Left kidney (tissue), 1 donor: ENCODE measurements at regions not wholly inside any gene's neighbourhood (a gene's known extent, or its start where the extent isn't known, plus 50 kb on each side); places are given as distances from the start of the nearest gene placed in this dataset.

Source experiments
- DNase-seq: peaks from one replicate; pipeline ENCODE4 v3.0.0-alpha.2; 2013

DNA sequence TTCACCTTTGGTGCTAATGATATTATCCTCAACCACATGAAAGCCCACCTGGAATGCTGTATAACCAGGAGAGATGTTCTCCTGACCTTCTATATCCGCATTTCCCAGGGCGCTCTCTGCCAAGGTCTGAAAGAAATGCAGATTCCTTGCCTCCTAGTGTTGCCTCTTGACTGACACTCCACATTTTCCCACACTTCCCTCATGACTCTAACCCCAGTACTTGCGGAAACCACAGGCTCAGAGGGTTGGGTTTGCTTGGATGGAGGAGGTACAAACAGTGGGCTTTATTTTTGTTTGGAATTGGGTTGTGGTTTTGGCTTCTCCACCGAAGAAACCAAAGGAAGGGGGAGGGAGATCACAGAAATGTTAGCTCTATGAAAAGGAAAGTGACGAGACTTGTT, 222.9 kb upstream of the CELF2 start:
- DNase-seq = no peak

DNA sequence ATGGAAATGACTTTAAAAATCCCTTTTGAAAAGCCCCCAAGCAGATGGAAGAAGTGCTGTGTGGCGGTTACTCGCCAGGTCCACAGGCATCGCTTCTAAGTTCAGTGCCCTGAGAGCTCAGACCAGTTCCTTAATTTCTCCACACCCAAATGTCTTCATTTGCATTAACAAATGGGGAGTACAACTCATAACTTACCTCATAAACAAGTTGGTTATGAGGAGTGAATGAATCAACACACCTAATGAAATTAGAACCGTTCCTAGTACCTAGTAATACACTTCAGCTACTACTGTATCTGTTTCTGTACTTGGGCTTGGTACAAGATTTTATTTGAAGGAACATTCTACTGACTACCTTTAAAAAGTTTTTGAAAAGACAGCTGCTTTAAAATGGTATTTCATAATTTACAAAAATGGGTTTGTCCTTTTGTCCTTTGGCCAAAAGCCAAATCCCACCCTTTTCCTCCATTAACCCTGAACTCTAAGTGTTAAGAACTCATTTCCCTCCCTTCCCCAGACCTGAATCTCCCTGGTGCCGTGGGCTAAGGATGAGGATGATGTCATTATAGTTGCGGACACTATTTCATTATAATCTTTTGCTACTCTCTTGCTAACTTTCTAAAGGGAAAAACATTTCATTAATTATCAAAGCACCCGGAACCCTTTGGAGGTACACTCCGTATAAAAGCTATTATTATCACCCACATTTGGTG, 221.5 kb upstream of the CELF2 start:
- DNase-seq = no peak

DNA sequence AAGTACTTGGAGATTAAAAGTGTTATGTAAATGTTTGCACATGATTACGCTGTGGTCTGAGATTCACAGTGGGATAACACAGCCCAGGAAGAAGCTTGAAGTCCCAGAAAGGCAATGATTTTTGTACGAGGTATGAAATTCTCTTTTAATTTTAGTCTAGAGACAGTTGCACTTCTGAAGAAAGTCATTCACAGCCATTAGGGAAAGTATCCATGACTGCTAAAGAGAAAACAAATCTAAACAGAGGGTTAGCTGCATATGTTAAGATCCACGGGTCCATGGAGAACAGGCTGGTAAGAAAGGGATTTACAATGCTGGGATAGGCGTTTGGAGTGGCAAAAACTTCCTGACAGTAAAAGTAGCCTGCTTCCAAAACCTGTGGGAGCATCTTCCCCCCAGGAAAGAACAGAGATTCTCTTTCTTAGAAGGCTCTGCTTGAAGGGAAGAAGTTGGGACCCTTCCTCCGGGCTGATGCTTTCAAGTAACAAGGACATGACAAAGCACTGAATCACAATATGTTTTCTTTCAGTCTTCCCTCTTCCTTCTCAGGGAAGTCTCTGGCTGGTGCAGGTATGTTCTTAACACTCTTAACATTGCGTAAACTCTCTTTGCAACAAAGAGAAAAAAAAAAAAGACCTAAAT, 220.8 kb upstream of the CELF2 start:
- no peak for DNase-seq

DNA sequence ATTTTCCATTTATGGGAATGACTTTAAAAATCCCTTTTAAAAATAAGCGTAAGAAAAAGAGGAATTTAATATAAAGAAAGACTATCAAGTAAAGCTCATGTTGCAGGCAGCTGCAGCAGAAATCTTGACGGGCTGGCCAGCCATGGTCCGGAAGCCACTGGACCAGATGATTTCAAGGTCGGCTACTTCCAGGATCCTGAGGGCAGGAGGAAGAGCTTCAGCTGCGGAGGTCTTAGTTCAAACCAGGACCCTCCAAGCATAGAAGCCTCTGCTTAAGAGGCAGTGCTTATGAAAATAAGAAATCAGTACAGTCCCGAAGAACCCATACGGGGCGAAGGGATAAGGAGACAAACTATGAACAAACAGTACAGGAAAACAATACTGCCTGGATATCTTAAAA, 220.2 kb upstream of the CELF2 start:
- DNase-seq = no peak

DNA sequence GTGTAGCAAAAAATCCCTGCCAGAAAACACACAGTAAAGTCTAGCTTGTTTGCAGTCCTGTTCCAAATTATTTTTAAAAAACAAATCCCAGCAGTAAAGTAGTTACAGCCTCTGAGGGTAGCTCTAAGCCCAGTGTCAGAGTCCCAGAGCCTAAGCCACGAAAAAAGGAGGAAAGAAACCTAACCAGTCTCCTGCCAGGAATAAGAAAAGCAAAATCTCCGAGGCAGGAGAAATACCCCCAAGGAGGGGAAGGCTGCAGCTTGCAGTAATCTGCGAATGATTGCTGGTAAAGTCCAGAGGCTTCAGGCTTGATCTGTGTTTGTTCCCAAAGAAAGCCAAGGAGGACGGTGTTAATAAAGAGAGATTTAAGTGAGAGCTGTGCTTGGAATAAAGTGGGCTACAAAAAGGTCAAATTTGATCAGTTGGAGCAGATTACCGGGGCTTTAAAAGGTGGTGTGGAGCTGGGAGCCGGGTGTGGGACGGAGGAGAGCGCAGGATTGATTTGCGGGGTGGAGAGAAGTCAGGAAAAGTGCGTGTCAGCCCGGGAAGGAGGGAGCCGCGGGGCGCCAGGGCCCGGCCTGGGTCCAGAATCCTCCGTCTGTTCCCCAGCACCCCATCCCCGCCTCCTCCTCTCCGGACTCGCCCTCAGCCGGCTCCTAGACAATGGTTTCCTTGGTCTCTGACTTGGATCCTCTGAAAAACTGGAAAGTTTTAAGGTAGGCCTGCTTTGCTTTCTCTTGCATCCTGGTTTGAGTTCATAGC, 219.4 kb upstream of the CELF2 start:
- no peak for DNase-seq

DNA sequence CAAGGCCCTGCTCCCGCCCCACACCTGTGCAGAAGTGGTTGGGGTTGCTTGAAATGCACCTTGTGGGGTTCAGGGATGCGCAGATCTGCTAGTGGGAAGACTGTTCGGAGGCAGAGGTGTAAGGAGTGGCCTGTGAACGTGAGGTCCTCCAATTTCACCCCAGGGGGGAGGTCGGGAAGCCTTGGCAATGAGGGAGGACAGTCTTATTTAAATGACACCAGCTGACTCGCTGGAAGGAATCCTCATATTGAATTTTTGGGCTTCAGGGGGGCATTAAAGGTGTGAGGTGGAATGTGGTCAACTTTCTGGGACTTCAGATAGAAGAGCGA, 218.8 kb upstream of the CELF2 start:
- DNase-seq = no peak

DNA sequence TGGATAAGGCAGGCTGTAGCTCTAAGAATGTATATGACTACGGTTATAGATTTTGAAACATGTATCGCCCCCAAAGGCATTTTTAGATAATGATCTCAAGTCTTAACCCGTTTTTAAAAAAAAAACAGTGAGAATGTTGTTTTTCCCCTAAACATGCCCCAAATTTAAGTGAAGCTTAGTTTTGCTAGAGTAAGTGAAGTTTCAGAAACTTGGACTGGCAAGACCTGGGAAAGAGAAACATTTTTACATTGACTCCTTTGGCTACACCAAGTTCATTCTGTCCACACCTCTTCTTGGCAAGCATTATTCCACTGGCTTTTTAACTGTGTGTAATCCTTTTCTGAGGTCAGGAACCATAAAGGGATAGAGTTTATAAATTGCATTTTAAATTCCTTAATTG, 216.7 kb upstream of the CELF2 start:
- DNase-seq = no peak

DNA sequence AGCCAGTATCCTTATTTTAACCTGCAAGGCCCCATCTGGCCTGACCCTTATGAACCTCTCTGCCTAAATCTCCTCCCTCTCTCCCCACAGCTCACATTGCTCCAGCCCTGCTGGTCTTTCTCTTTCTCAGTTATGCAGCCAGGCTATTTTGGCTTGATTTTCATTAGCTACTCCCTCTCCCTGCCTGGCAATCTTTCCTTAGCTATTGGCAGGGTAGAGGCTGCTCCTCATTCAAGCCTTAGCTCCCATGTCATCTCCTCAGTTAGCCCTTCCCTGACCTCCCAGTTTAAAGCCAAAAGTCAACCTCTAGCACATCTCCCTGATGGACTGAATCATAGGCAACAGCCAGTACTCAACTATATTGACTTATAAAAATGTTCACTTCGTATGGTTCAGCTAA, 214.4 kb upstream of the CELF2 start:
- DNase-seq = no peak

DNA sequence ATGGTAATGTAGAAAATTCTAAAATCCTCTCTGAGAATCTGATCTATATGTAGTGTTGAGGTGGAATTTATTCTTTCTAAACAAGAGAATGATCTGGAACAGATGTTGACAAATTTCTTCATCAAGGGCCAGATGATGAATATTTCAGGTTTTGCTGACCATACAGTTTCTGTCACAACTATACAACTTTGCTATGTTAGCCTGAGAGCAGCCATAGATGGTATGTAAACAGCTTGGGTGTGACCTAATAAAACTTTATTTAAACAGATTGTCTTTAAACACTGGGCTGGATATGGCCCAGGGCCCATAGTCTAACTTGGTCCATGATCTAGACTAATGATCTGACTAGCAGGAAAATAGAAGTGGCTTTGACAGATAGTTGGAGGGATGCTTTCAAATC, 213.6 kb upstream of the CELF2 start:
- no peak for DNase-seq

DNA sequence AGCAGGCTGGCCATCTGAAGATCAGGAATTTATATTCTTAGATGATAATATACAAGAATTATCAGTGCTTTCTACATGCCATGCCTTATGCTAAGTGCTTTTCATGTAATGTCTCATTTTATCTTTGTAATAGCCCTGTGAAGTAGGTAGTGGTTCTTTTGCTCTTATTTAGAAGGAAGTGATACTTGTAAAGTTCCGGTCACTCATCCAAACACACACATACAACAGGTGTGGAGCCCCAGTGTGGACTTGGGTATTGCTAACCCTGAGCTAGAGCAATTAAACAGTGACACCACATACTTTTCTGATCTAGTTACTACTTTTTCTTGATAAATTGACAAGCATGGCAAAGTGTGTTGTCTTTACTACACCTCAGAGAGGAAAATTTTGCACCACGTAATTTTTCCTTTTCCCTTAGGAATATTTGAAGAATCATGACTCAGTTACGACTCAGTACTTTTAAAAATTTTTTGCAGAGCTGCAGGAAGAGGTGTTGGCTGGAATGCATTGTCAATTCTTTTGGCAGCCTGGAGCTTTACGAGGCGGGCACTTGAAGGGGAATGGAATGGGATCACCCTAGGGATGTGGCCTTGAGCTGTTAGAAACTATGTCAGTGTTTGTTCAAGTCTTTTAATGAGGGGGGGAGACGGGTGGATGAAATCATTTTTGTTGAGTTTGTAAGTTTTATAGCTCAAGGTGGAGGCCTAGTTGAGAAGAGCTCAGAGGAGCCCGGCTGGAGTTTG, 212.5 kb upstream of the CELF2 start:
- DNase-seq = no peak

DNA sequence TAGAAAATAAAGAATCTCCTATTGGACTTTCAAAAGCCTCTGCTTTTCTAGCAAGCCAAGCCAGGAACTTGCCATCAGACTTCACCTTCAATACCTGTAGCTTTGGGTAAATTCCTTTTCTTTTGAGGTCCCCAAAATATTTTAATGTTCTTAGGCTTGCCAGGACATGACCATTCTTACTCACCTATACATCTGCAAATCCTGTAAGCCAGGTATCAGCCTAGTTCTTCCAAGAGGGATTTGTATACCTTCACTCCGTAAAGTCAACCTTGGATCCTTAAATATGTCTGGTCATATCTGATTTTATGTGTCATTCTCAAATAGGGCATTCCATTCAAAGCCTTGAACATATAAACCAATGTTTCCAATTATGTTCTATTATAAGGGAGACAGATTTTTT, 210.6 kb upstream of the CELF2 start:
- DNase-seq = no peak

DNA sequence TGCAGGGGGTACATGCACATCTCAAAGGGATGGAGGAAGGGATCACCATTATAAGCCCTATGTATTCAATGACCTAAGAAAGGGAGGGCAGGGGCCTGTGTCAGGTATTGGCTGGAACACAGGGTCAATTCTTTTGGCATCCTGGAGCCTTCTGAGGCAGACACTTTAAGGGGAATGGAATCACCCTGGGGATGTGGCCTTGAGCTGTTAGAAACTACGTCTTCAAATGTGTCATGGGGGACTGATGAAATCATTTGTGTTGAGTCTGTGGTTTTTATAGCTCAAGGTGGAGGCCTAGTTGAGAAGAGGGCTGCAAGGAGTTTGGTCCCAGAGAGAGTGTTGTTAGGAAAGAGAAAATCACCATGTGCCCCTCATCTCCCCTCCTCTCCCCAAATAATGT, 206.1 kb upstream of the CELF2 start:
- no peak for DNase-seq

DNA sequence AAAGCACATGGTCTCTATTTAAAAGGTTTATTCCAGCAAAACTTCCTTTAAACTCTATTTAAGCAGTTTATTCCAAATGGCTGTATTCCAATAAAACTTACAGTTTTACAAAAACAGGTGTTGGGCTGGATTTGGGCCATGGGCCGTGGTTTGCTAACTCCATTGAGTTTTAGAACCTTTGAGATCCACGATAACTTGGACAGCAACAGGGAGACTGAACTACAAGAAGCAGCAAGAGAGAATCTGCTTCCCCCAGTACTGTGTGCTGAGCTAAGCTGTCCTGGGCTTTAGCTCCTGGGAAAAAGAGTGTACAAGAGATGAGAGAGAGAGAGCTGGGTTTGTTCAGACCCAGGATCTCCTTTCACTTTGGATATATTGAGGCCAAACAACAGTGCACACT, 204.0 kb upstream of the CELF2 start:
- no peak for DNase-seq

DNA sequence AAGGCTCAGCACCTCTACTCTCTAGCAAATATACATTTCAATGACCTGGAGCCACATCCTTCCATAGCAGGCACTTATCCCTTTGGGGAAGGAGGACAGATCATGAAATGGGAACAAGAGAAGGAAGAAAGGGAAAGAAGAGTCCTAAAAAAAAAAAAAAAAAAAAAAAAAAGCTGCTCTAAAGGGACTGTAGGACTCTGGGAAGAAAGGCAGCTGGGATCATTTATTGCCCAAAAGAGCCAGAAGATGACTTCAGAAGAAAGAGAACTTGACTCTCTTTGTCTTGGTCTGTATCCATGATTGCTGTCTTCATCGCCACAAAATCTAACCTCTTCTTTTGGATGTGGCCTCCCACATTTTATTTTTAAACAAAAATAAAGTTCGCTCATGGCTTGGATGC, 203.6 kb upstream of the CELF2 start:
- no peak for DNase-seq

DNA sequence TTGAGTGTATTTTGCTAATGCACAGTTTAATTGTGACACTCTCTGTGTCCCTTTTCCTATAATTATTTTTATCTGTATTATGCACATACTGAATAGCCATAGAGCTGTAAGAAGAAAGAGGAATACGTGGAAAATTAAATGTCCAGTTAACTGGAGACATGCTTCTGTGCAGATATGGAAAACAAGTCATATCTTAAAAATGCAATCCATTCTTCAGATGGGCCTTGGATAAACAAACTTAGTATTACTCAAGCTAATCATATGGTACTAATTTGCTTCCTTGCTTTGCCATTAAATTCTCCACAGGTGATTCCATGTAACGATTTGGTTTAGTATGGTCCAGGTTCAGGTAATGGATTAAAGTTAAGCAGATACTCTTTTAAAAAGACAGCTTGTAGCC, 201.2 kb upstream of the CELF2 start:
- no peak for DNase-seq

DNA sequence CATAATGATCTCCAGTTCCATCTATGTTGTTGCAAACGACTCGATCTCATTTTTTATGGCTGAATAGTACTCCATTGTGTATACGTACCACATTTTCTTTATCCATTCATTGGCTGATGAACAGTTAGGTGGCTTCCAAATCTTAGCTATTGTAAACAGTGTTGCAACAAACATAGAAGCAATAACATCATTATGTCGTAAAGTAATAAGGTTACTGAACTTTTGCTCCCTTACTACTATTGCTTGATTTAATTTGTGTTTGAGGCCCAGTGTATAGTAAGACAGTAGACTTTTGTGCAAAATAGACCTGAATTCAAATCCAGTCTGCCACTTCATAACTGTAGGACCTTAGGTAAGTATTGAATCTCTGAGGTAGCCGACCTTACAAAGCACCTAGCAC, 200.1 kb upstream of the CELF2 start:
- DNase-seq = no peak

DNA sequence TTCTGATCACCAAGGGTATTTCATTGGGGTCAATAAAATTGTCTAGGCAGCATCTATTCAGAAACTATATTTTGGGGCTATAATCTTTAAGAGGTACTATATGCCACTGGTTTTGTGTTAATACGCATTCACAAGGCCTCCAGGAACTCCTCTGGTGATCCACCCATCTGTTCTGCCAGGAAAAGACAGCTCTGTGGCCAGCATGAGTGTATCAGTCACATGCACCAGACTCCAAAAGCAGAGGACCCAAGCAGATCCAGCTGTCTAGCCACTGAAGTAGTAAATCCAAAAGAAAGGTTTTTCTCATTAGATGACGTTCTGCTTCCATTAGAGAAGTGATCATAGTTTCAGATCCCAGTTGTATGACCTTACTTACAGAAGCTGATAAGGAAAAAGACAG, 199.6 kb upstream of the CELF2 start:
- DNase-seq = no peak

DNA sequence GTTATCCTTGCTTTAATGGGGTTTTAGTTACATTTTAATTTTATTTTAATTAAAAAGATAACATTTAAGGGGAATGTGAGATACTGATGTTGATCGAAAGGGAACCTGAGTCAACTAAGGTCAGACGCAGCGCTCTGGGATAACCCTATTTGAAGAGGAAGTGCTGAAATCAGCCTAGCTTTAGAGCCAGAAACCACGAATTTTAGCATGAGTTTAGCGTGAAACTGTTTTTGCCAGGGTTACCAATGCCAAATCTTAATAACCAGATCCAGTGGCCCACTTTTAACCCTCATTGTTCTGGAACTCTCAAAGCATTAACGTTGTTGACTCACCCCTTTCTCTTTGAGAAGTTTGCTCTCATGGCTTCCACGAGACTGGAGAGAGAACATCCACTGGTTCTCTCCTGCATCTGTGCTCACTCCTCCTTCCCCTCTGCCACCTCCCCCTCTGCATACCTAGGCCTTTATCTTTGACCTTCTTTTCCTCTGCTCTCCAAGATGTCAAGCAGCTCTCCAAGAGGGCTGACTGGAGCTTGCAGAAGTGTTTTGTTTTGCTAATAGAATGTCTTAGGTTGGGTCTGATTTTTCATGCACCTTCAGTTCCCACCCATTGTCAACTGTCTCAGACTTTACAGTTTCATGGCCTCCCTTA, 198.3 kb upstream of the CELF2 start:
- no peak for DNase-seq

DNA sequence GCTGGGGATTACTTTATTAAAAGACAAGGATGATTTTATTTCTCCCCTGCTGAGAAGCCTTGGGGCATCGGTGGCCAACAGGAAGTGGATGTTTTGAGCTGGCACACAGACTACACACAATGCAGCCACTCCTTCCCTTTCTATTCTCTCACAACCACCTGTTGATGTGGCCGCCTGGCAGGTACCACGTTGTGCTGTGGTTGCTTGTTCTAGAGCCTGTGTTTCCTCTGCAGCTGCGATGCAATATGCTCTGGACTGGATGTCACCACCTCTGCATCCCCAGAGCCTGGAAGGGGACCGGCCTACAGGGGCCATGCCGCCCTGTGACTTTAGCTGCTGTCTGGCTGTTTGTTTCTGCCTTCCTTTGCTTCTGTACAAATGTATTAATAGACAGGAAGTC, 195.7 kb upstream of the CELF2 start:
- DNase-seq = no peak

DNA sequence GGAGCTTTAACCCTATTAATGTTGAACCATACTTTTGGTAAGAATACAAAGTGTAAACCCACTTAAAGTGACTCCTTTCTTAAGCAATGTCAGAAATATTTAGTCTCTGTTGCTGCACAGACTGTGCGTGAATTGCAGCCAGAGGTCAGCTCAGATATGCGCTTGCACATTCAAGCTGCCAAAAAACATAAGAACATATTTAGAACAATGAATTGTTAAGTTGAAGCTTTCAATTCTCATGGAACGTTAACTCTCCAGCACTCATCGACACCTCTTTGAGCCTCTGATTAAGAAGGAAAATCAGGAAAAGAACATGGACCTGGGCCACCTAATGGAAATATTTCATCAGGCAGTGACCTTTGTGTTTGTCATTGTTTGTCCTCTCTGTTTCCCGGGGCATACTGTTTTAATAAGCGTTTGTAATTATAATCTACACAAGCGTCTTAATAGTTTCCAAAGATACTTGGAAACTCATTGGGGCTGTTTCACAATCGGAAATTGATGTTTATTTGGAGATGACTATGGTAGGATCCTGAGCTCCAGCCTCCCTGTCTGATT, 193.0 kb upstream of the CELF2 start:
- DNase-seq = no peak

DNA sequence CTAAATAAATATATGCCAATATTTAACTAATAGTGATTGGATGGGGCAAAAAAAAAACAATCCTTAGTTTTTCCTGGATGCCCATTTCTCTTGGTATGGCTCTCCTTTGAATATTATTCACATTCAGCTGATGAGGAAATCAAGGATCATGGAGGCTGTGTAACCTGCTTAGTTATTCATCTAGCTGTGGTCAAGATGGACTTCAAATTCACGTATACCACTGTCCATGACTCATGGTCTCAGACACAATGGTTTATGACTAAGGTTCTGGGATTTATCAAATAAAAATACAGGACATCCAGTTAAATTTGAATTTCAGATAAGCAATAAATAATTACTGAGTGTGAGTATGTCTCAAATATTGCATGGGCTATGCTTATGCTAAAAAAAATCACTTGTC, 191.5 kb upstream of the CELF2 start:
- no peak for DNase-seq

DNA sequence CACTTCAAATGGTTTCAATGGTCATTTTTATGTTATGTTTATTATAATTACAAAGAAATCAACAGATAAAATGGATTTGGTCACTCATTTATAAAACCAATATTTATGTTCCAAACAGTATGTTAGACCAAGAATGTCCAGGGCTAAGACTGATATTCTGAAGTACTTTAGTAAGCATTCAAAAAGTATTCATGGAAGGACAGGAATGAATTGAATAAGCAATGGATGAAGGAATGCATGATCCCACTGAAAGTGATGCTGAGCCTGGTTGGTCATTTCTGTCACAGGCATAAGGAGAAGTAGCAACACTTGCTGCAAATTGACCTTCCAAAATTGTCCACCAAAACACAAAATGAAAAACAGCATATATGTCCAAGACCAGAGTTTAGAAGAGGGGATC, 189.0 kb upstream of the CELF2 start:
- no peak for DNase-seq
